Loucy (cell line): ENCODE measurements at regions not wholly inside any gene's neighbourhood (a gene's known extent, or its start where the extent isn't known, plus 50 kb on each side); places are given as distances from the start of the nearest gene placed in this dataset.

Experiments used
- H2AFZ ChIP-seq: fragments of 200-600 bp; sonication (generic); 2 replicates; pipeline ENCODE4 v1.6.0; 2016; ENCODE audit warnings: antibody characterized with exemption, mild to moderate bottlenecking, low read length, moderate library complexity
- H3F3A ChIP-seq: fragments of 200-600 bp; 2 replicates; pipeline ENCODE4 v1.6.0; 2016; ENCODE audit warnings: antibody characterized with exemption, low read depth, mild to moderate bottlenecking
- H3K27me3 ChIP-seq: fragments of 200-600 bp; sonication (generic); 2 replicates; pipeline ENCODE4 v1.6.1; 2014; ENCODE audit warnings: low read length, mild to moderate bottlenecking; ENCODE audit not compliant: insufficient read depth, poor library complexity, severe bottlenecking
- H3K36me3 ChIP-seq: fragments of 200-600 bp; sonication (generic); 2 replicates; pipeline ENCODE4 v1.6.1; 2016; ENCODE audit warnings: low read length; ENCODE audit not compliant: insufficient read depth
- H3K4me1 ChIP-seq: fragments of 200-600 bp; sonication (generic); 2 replicates; pipeline ENCODE4 v1.5.1; 2014; ENCODE audit warnings: low read length, mild to moderate bottlenecking; ENCODE audit not compliant: insufficient read depth, poor library complexity, severe bottlenecking
- H3K4me2 ChIP-seq: fragments of 200-600 bp; sonication (generic); 2 replicates; pipeline ENCODE4 v1.6.0; 2014; ENCODE audit warnings: antibody characterized with exemption, low read length, low read depth, mild to moderate bottlenecking; ENCODE audit not compliant: poor library complexity, severe bottlenecking
- H3K4me3 ChIP-seq: fragments of 200-600 bp; sonication (generic); 2 replicates; pipeline ENCODE4 v1.5.1; 2014; ENCODE audit warnings: low read length, mild to moderate bottlenecking, mixed read lengths; ENCODE audit not compliant: poor library complexity, severe bottlenecking
- H3K79me2 ChIP-seq: fragments of 200-600 bp; sonication (generic); 2 replicates; pipeline ENCODE4 v1.6.1; 2014; ENCODE audit warnings: low read length; ENCODE audit not compliant: insufficient read depth
- H3K9ac ChIP-seq: fragments of 200-600 bp; sonication (generic); 2 replicates; pipeline ENCODE4 v1.6.0; 2014; ENCODE audit warnings: mild to moderate bottlenecking, low read depth, low read length, moderate library complexity; ENCODE audit not compliant: poor library complexity, severe bottlenecking
- H3K9me2 ChIP-seq: fragments of 200-600 bp; sonication (generic); replicated peaks from 2 replicates; pipeline ENCODE4 v1.6.1; 2016; ENCODE audit warnings: low read depth, low read length, mixed read lengths
- H3K9me3 ChIP-seq: fragments of 200-600 bp; sonication (generic); 2 replicates; pipeline ENCODE4 v1.6.1; 2014; ENCODE audit warnings: mild to moderate bottlenecking, antibody characterized with exemption, low read length, low read depth; ENCODE audit not compliant: insufficient read depth
- H4K20me1 ChIP-seq: fragments of 200-600 bp; sonication (generic); 2 replicates; pipeline ENCODE4 v1.6.0; 2014; ENCODE audit warnings: antibody characterized with exemption, low read length, mild to moderate bottlenecking; ENCODE audit not compliant: insufficient read depth, poor library complexity, severe bottlenecking
- CTCF ChIP-seq: fragments of 200-600 bp; sonication (generic); conservative IDR thresholded peaks from 2 replicates; pipeline ENCODE4 v1.5.1; 2014; ENCODE audit warnings: mild to moderate bottlenecking, antibody characterized with exemption, low read length
- EZH2phosphoT487 ChIP-seq: fragments of 200-600 bp; IDR thresholded peaks from 2 replicates; pipeline ENCODE4 v1.6.1; 2018; ENCODE audit warnings: antibody characterized with exemption, mild to moderate bottlenecking, moderate library complexity, borderline replicate concordance

GRCh38 chr11:33492596-33492995 is 208.0 kb downstream of the C11orf91 start:
- H2AFZ ChIP-seq, result no peak overlapping the region
- H3K4me2 ChIP-seq, result no peak overlapping the region
- no peak overlapping the region for H3K9ac ChIP-seq
- no peaks in the 10 kb centered on the region for H3K9me2 ChIP-seq
- H4K20me1 ChIP-seq, result no peaks in the 10 kb centered on the region
- no peaks in the 10 kb centered on the region for H3K36me3 ChIP-seq
- no peak overlapping the region for H3K4me3 ChIP-seq
- H3K79me2 ChIP-seq, result no peaks in the 10 kb centered on the region
- H3F3A ChIP-seq, result no peaks in the 10 kb centered on the region
- no peak for TF ChIP-seq EZH2phosphoT487
- TF ChIP-seq CTCF, result no peak
- H3K9me3 ChIP-seq, result no peaks in the 10 kb centered on the region
- H3K27me3 ChIP-seq, result no peaks in the 10 kb centered on the region
- H3K4me1 ChIP-seq, result no peaks in the 10 kb centered on the region

- Histone ChIP-seq H3K9me3 (no peaks in the 10 kb centered on the region), H2AFZ (no peak overlapping the region), H3K27me3 (no peaks in the 10 kb centered on the region), H3F3A (no peaks in the 10 kb centered on the region), H3K79me2 (no peaks in the 10 kb centered on the region), H3K9ac (no peak overlapping the region), H3K4me1 (no peaks in the 10 kb centered on the region), H3K36me3 (no peaks in the 10 kb centered on the region), H4K20me1 (no peaks in the 10 kb centered on the region), H3K4me2 (no peak overlapping the region), H3K9me2 (no peaks in the 10 kb centered on the region), H3K4me3 (no peak overlapping the region)
- TF ChIP-seq CTCF (no peak), EZH2phosphoT487 (no peak)
Measured at GRCh38 chr11:33490842-33491370, 209.7 kb downstream of the C11orf91 start.

GRCh38 chr11:33488971-33489370 is 211.7 kb downstream of the C11orf91 start:
- no peaks in the 10 kb centered on the region for H3F3A ChIP-seq
- H3K36me3 ChIP-seq, result no peaks in the 10 kb centered on the region
- no peak overlapping the region for H3K9ac ChIP-seq
- TF ChIP-seq CTCF (no peak), EZH2phosphoT487 (no peak)
- no peak overlapping the region for H3K4me3 ChIP-seq
- no peaks in the 10 kb centered on the region for H3K9me2 ChIP-seq
- no peaks in the 10 kb centered on the region for H3K27me3 ChIP-seq
- H4K20me1 ChIP-seq, result no peaks in the 10 kb centered on the region
- no peak overlapping the region for H3K4me2 ChIP-seq
- no peak overlapping the region for H2AFZ ChIP-seq
- no peaks in the 10 kb centered on the region for H3K79me2 ChIP-seq
- H3K4me1 ChIP-seq, result no peaks in the 10 kb centered on the region
- no peaks in the 10 kb centered on the region for H3K9me3 ChIP-seq
